Parathyroid adenoma (tissue), 2 donors: ENCODE measurements at regions not wholly inside any gene's neighbourhood (a gene's known extent, or its start where the extent isn't known, plus 50 kb on each side); places are given as distances from the start of the nearest gene placed in this dataset.
"Not testable (repeated sequence)": the region's sequence is repeated elsewhere in the genome, so short reads cannot be mapped to it uniquely, and the experiment has no call there.

Source experiments
- H2AFZ ChIP-seq: fragments of 300-600 bp; sonication (generic); one replicate; pipeline ENCODE4 v1.7.0; 2017; ENCODE audit warnings: antibody characterized with exemption, mild to moderate bottlenecking
- H3K27ac ChIP-seq: fragments of 300-600 bp; sonication (generic); one replicate; pipeline ENCODE4 v1.7.0; 2017
- H3K27me3 ChIP-seq: fragments of 300-600 bp; sonication (generic); one replicate; pipeline ENCODE4 v1.7.0; 2017; ENCODE audit warnings: low read length; ENCODE audit not compliant: control insufficient read depth, insufficient read depth
- H3K36me3 ChIP-seq: fragments of 300-600 bp; sonication (generic); one replicate; pipeline ENCODE4 v1.7.0; 2017; ENCODE audit warnings: low read length; ENCODE audit not compliant: control insufficient read depth, insufficient read depth
- H3K4me1 ChIP-seq: fragments of 300-600 bp; sonication (generic); one replicate; pipeline ENCODE4 v1.7.0; 2017; ENCODE audit warnings: control low read depth
- H3K4me2 ChIP-seq: fragments of 300-600 bp; sonication (generic); one replicate; pipeline ENCODE4 v1.7.0; 2017; ENCODE audit warnings: low read length
- H3K4me3 ChIP-seq: fragments of 300-600 bp; sonication (generic); one replicate; pipeline ENCODE4 v1.7.0; 2017; ENCODE audit warnings: low read depth, low read length
- H3K79me2 ChIP-seq: fragments of 300-600 bp; sonication (generic); one replicate; pipeline ENCODE4 v1.7.0; 2017; ENCODE audit warnings: control low read depth
- H3K9ac ChIP-seq: fragments of 300-600 bp; sonication (generic); one replicate; pipeline ENCODE4 v1.7.0; 2017; ENCODE audit warnings: mild to moderate bottlenecking
- H3K9me3 ChIP-seq: fragments of 300-600 bp; sonication (generic); one replicate; pipeline ENCODE4 v1.7.0; 2017; ENCODE audit warnings: low read length; ENCODE audit not compliant: control insufficient read depth
- CTCF ChIP-seq: fragments of 300-600 bp; sonication (generic); IDR thresholded peaks from one replicate; pipeline ENCODE4 v1.7.0; 2017; ENCODE audit warnings: antibody characterized with exemption, mild to moderate bottlenecking
- donor health status: primary hyperparathyroidism.

DNA sequence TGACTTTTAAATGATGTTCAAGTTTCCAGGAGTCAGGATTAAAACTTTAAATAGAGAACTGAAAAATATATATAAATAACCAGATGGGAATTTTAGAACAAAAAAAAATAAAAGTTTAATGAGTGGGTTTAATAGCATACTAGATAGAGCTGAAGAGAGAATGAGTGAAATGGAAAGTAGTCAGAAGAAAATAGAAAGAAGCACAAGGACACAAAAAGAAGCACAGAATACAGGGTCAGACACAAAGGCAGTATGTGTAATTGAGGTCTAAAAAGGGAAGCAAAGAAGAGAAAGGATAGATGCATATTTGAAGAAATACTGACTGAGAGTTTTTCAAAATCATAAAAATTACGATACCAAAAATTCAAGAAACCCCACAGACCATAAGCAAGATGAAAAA lies 159.8 kb upstream of the FERMT1 start:
- Histone ChIP-seq H3K36me3 (no peaks in the 10 kb centered on the region), H3K79me2 (no peaks in the 10 kb centered on the region), H3K27ac (no peak overlapping the region), H3K4me1 (no peaks in the 10 kb centered on the region), H3K9me3 (no peaks in the 10 kb centered on the region), H3K4me2 (no peak overlapping the region), H2AFZ (no peak overlapping the region), H3K9ac (no peak overlapping the region), H3K4me3 (no peak overlapping the region), H3K27me3 (no peaks in the 10 kb centered on the region)
- TF ChIP-seq CTCF = no peak

GRCh38 chr20:6277661-6278240 lies 154.9 kb upstream of the FERMT1 start:
- Histone ChIP-seq H3K9me3 (no peaks in the 10 kb centered on the region), H3K4me1 (no peaks in the 10 kb centered on the region), H2AFZ (no peak overlapping the region), H3K4me3 (no peak overlapping the region), H3K27ac (no peak overlapping the region), H3K9ac (no peak overlapping the region), H3K36me3 (no peaks in the 10 kb centered on the region), H3K79me2 (no peaks in the 10 kb centered on the region), H3K27me3 (no peaks in the 10 kb centered on the region), H3K4me2 (no peak overlapping the region)
- TF ChIP-seq CTCF = no peak

GRCh38 chr20:6270404-6270803 lies 147.6 kb upstream of the FERMT1 start:
- H2AFZ ChIP-seq, H3K9me3 ChIP-seq, H3K27ac ChIP-seq, H3K79me2 ChIP-seq, H3K36me3 ChIP-seq, H3K9ac ChIP-seq, H3K4me1 ChIP-seq, H3K4me3 ChIP-seq, H3K27me3 ChIP-seq, H3K4me2 ChIP-seq: not testable (repeated sequence)

- H3K4me1 ChIP-seq = no peaks in the 10 kb centered on the region
- no peaks in the 10 kb centered on the region for H3K9me3 ChIP-seq
- H3K9ac ChIP-seq = no peak overlapping the region
- no peak overlapping the region for H3K4me2 ChIP-seq
- H3K27ac ChIP-seq = no peak overlapping the region
- H3K36me3 ChIP-seq = no peaks in the 10 kb centered on the region
- H3K79me2 ChIP-seq = no peaks in the 10 kb centered on the region
- H3K27me3 ChIP-seq = no peaks in the 10 kb centered on the region
- no peak overlapping the region for H3K4me3 ChIP-seq
- H2AFZ ChIP-seq = no peak overlapping the region
- TF ChIP-seq CTCF = no peak
Measured at GRCh38 chr20:6269168-6269873, 146.5 kb upstream of the FERMT1 start.

- Histone ChIP-seq H2AFZ (peak overlapping the region; percentile 21), H3K79me2 (no peaks in the 10 kb centered on the region), H3K9me3 (no peaks in the 10 kb centered on the region), H3K4me1 (no peaks in the 10 kb centered on the region), H3K27ac (no peak overlapping the region), H3K9ac (no peak overlapping the region), H3K4me3 (no peak overlapping the region), H3K4me2 (no peak overlapping the region), H3K27me3 (no peaks in the 10 kb centered on the region), H3K36me3 (no peaks in the 10 kb centered on the region)
- no peak for TF ChIP-seq CTCF
Measured at GRCh38 chr20:6265204-6265904, 142.5 kb upstream of the FERMT1 start.
